Right lobe of liver (tissue), 6 donors: ENCODE measurements at regions not wholly inside any gene's neighbourhood (a gene's known extent, or its start where the extent isn't known, plus 50 kb on each side); places are given as distances from the start of the nearest gene placed in this dataset.

Experiments
- ATAC-seq, 4 donors: fragments of 200-7000 bp; cut with Tn5 transposase; one replicate each; pipeline ENCODE4 v1.9.1; 2020; ENCODE audit warnings: mild to moderate bottlenecking in 4 of 4, moderate library complexity in 4 of 4
- DNase-seq, 3 donors: peaks; one replicate each; pipeline ENCODE4 v3.0.0-alpha.2; 2020
- H3K27ac ChIP-seq, 3 donors: fragments of 200-600 bp; one replicate each; pipeline ENCODE4 v1.8.0; 2022
- H3K27me3 ChIP-seq, 2 donors: fragments of 200-600 bp; one replicate each; pipeline ENCODE4 v1.8.0; 2022
- H3K36me3 ChIP-seq, 4 donors: fragments of 200-600 bp; sonication (generic) in 1 of 4; one replicate each; pipeline versions ENCODE4 v1.5.1 to v1.8.0; 2017 to 2022; ENCODE audit warnings: control low read depth in 1 of 4
- H3K4me1 ChIP-seq, 4 donors: fragments of 200-600 bp; sonication (generic) in 1 of 4; one replicate each; pipeline versions ENCODE4 v1.5.1 to v1.8.0; 2017 to 2022; ENCODE audit warnings: control low read depth in 1 of 4
- H3K4me3 ChIP-seq, 3 donors: fragments of 200-600 bp; one replicate each; pipeline ENCODE4 v1.8.0; 2022
- H3K9me3 ChIP-seq, 4 donors: fragments of 200-600 bp; sonication (generic) in 1 of 4; one replicate each; pipeline versions ENCODE4 v1.5.1 to v1.8.0; 2017 to 2022; ENCODE audit warnings: control low read depth in 1 of 4
- POLR2A ChIP-seq: fragments of 450-650 bp; IDR thresholded peaks from one replicate; pipeline ENCODE4 v1.6.1; 2017; ENCODE audit warnings: antibody characterized with exemption, mild to moderate bottlenecking
- WGBS: methylation state at CpG from one replicate; pipeline ENCODE4 v1.1.6; 2018; ENCODE audit warnings: low coverage, low lambda C conversion rate; ENCODE audit not compliant: insufficient coverage; ENCODE audit errors: missing lambda C conversion rate; 5-methylcytosine and 5-hydroxymethylcytosine counted together
- intact Hi-C, 2 donors: fragments of 100-400 bp; cut with DNase I; formaldehyde crosslinking; loops; one replicate each; pipeline versions ENCODE4 v1.11.2 to v1.14.1; 2022
- TF ChIP-seq, protein P1 (sequence below), 4 donors: fragments of 200-600 bp in 3 of 4; fragments of 450-650 bp in 1 of 4; IDR thresholded peaks; one replicate each; pipeline versions ENCODE4 v1.5.1 to v1.8.0; 2016 to 2022; ENCODE audit warnings: antibody characterized with exemption in 4 of 4, mild to moderate bottlenecking in 2 of 4
- donor health status: DM: no; HTN: yes; CAD: no.
- donor health status: DM: no; HTN: no; CAD: no.
- donor health status: DM: no; HTN: no; CAD: no.
- donor health status: DM: no; HTN: yes; CAD: no.
- donor health status: DM: no; HTN: yes; CAD: no.

DNA sequence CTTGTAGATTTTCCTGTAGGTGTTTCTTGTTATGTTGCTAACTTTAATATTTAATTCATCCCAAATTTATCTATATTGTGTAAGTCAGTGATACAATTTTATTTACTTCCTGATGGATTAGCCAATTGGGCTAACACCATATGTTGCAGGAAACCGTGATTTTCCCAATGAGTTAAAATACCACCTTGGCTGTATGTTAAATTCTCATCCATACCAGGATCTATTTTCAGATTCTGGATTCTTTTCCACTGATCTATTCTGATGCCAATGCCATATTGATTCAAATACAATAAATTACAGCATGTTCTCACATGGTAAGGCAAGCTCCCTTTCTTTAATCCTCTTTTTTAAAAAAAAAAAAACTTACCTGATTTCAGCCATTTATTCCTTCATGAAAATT lies 85.8 kb upstream of the DNAJC10 start:
- intact Hi-C loops, result no loop called here
- TF ChIP-seq POLR2A, result no peak
- TF ChIP-seq, protein P1, sequence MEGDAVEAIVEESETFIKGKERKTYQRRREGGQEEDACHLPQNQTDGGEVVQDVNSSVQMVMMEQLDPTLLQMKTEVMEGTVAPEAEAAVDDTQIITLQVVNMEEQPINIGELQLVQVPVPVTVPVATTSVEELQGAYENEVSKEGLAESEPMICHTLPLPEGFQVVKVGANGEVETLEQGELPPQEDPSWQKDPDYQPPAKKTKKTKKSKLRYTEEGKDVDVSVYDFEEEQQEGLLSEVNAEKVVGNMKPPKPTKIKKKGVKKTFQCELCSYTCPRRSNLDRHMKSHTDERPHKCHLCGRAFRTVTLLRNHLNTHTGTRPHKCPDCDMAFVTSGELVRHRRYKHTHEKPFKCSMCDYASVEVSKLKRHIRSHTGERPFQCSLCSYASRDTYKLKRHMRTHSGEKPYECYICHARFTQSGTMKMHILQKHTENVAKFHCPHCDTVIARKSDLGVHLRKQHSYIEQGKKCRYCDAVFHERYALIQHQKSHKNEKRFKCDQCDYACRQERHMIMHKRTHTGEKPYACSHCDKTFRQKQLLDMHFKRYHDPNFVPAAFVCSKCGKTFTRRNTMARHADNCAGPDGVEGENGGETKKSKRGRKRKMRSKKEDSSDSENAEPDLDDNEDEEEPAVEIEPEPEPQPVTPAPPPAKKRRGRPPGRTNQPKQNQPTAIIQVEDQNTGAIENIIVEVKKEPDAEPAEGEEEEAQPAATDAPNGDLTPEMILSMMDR (IDR thresholded peaks at IDR 0.05), result no peak
- 50% methylated on average over 1 of the region's 1 CpG for WGBS

DNA sequence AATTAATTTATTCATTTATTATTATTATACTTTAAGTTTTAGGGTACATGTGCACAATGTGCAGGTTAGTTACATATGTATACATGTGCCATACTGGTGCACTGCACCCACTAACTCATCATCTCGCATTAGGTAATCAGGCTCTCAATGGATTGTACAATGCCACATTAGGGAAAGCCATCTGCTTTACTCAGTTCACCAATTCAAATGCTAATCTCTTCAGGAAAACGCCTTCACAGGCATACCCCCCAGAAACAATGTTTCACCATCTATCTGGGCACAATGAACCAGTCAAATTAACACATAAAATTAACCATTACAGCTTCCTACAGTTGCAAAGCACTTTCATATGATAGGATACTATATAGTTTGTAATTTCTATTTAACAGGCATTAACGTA lies 84.8 kb upstream of the DNAJC10 start:
- H3K4me3 ChIP-seq, result no peak overlapping the region
- H3K27ac ChIP-seq, result no peak overlapping the region
- H3K4me1 ChIP-seq, result no peaks in the 10 kb centered on the region
- no peaks in the 10 kb centered on the region for H3K9me3 ChIP-seq
- ATAC-seq, result no peak
- no peaks in the 10 kb centered on the region for H3K27me3 ChIP-seq
- no peak for TF ChIP-seq POLR2A
- TF ChIP-seq, protein P1 (IDR thresholded peaks at IDR 0.05), result no peak
- 44% methylated on average over 3 of the region's 3 CpGs for WGBS
- no peaks in the 10 kb centered on the region for H3K36me3 ChIP-seq
- DNase-seq, result no peak
- intact Hi-C loops, result no loop called here

More for the DNA sequence above, 85.8 kb upstream of the DNAJC10 start:
- Histone ChIP-seq H3K9me3 (no peaks in the 10 kb centered on the region), H3K4me1 (no peaks in the 10 kb centered on the region), H3K27ac (no peak overlapping the region), H3K27me3 (no peaks in the 10 kb centered on the region), H3K4me3 (no peak overlapping the region), H3K36me3 (no peaks in the 10 kb centered on the region)
- no peak for DNase-seq
- ATAC-seq, result no peak

DNA sequence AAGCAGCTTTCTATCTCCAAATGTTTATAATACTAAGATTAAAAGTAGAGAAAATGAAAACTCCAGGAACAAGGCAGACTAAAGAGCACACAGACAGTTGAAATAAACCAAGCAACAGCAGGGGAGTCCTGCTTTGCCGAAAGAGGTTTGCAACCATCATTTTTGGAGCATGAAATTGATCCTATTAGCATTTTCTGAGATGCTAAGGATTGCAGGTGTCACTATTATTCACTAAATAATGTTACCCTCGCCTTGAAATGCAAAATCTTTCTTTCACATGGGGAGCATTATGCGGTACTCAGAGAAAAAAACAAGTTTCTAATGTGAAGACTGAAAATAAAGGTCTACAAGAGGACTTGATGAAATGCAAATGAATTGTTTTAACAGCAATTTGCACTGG lies 81.7 kb upstream of the DNAJC10 start:
- ATAC-seq, result no peak
- H3K4me1 ChIP-seq, result no peaks in the 10 kb centered on the region
- no peaks in the 10 kb centered on the region for H3K27me3 ChIP-seq
- TF ChIP-seq POLR2A, result no peak
- TF ChIP-seq, protein P1 (IDR thresholded peaks at IDR 0.05), result no peak
- H3K27ac ChIP-seq, result no peak overlapping the region
- 58% methylated on average over 3 of the region's 3 CpGs for WGBS
- H3K36me3 ChIP-seq, result no peaks in the 10 kb centered on the region
- intact Hi-C loops, result no loop called here
- no peak for DNase-seq
- H3K4me3 ChIP-seq, result no peak overlapping the region
- H3K9me3 ChIP-seq, result no peaks in the 10 kb centered on the region

DNA sequence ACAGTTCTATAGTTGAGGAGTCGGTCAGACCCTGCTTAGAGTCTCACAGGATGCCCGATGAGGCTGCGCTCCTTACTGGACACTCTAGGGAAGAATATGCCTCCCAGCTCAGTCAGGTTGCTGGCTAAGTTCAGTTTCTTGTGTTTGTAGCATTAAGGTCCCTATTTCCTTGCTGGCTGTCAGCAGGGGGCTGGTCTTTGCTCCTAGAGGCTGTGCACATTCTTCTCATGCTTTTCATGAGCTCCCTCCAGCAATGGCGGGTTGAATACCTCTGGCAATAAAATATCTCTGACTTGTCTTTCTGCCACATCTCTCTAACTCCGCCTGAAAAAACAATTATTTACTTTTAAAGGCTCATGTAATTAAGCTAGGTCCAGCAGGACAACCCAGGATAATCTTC lies 79.4 kb upstream of the DNAJC10 start:
- H3K9me3 ChIP-seq, result no peaks in the 10 kb centered on the region
- H3K36me3 ChIP-seq, result no peaks in the 10 kb centered on the region
- no peak overlapping the region for H3K4me3 ChIP-seq
- H3K27me3 ChIP-seq, result no peaks in the 10 kb centered on the region
- no peak overlapping the region for H3K27ac ChIP-seq
- TF ChIP-seq POLR2A, result no peak
- TF ChIP-seq, protein P1 (IDR thresholded peaks at IDR 0.05), result no peak
- 39% methylated on average over 5 of the region's 5 CpGs for WGBS
- no peaks in the 10 kb centered on the region for H3K4me1 ChIP-seq
- ATAC-seq (no peak), DNase-seq (no peak)
- intact Hi-C loops, result no loop called here

DNA sequence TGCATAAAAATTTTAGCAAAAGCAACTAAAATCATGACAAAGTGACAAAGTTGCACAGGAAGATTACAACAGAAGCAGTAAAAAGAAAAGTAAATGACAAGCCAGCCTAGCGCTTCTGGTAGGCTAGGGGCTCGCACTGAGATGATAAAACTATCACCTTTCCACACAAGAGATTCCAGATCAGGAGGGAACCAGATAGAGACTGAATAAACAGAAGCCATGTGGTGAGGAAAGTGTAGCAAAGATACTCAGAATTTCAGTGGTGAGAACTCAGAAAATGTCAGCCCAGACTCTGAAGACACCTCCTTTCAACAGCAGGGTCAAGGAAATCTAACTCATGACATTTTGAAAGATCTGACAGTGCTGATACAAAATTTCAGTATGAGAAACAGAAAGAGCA lies 77.4 kb upstream of the DNAJC10 start:
- no peaks in the 10 kb centered on the region for H3K36me3 ChIP-seq
- H3K9me3 ChIP-seq, result no peaks in the 10 kb centered on the region
- H3K4me1 ChIP-seq, result no peaks in the 10 kb centered on the region
- H3K27me3 ChIP-seq, result no peaks in the 10 kb centered on the region
- intact Hi-C loops, result no loop called here
- H3K27ac ChIP-seq, result no peak overlapping the region
- no peak overlapping the region for H3K4me3 ChIP-seq
- 54% methylated on average over 2 of the region's 2 CpGs for WGBS
- no peak for TF ChIP-seq POLR2A
- TF ChIP-seq, protein P1 (IDR thresholded peaks at IDR 0.05), result no peak
- DNase-seq (no peak), ATAC-seq (no peak)
